Suprapubic skin (tissue), 4 donors: ENCODE measurements at regions not wholly inside any gene's neighbourhood (a gene's known extent, or its start where the extent isn't known, plus 50 kb on each side); places are given as distances from the start of the nearest gene placed in this dataset.

Experiments used
- EP300 ChIP-seq: sonication (generic); formaldehyde crosslinking; IDR thresholded peaks from one replicate; pipeline ENCODE4 v1.6.1; 2017; ENCODE audit warnings: antibody characterized with exemption
- POLR2A ChIP-seq, 2 donors: fragments of 450-650 bp; IDR thresholded peaks; one replicate each; pipeline ENCODE4 v1.6.1; 2017; ENCODE audit warnings: antibody characterized with exemption in 2 of 2, mild to moderate bottlenecking in 2 of 2, moderate library complexity in 2 of 2
- POLR2AphosphoS5 ChIP-seq, 3 donors: sonication (generic); formaldehyde crosslinking; IDR thresholded peaks; one replicate each; pipeline ENCODE4 v1.6.1; 2017; ENCODE audit warnings: antibody characterized with exemption in 3 of 3
- TF ChIP-seq, protein P1 (sequence below), 2 donors: fragments of 200-600 bp in 1 of 2; fragments of 450-650 bp in 1 of 2; sonication (generic) in 1 of 2; IDR thresholded peaks; one replicate each; pipeline ENCODE4 v1.5.1; 2016 to 2019; ENCODE audit warnings: antibody characterized with exemption in 2 of 2, mild to moderate bottlenecking in 1 of 2, moderate library complexity in 1 of 2

- TF ChIP-seq, protein P1, sequence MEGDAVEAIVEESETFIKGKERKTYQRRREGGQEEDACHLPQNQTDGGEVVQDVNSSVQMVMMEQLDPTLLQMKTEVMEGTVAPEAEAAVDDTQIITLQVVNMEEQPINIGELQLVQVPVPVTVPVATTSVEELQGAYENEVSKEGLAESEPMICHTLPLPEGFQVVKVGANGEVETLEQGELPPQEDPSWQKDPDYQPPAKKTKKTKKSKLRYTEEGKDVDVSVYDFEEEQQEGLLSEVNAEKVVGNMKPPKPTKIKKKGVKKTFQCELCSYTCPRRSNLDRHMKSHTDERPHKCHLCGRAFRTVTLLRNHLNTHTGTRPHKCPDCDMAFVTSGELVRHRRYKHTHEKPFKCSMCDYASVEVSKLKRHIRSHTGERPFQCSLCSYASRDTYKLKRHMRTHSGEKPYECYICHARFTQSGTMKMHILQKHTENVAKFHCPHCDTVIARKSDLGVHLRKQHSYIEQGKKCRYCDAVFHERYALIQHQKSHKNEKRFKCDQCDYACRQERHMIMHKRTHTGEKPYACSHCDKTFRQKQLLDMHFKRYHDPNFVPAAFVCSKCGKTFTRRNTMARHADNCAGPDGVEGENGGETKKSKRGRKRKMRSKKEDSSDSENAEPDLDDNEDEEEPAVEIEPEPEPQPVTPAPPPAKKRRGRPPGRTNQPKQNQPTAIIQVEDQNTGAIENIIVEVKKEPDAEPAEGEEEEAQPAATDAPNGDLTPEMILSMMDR (IDR thresholded peaks at IDR 0.05) = no peak
- no peak for TF ChIP-seq POLR2A (IDR thresholded peaks at IDR 0.05)
- no peak for TF ChIP-seq POLR2AphosphoS5 (IDR thresholded peaks at IDR 0.05)
- TF ChIP-seq EP300 = no peak
Observed at GRCh38 chr20:12016291-12016690, 98.6 kb downstream of the BTBD3 start.
